GM13976 (cell line): ENCODE measurements at regions not wholly inside any gene's neighbourhood (a gene's known extent, or its start where the extent isn't known, plus 50 kb on each side); places are given as distances from the start of the nearest gene placed in this dataset.

Experiments
- DNase-seq: peaks from one replicate; pipeline ENCODE4 v3.0.0; 2012; ENCODE audit warnings: low spot score
- in situ Hi-C: fragments of 300-500 bp; cut with MboI; formaldehyde crosslinking; loops from one replicate; pipeline ENCODE4 v1.12.0; 2022; ENCODE audit warnings: low sequenced_read_pairs, mixed read lengths, inconsistent platforms; ENCODE audit not compliant: unreplicated experiment
- TF ChIP-seq, protein P1 (sequence below): IDR thresholded peaks from 2 replicates; pipeline ENCODE4 v1.5.1; 2012; ENCODE audit warnings: borderline replicate concordance, mild to moderate bottlenecking; ENCODE audit not compliant: insufficient read depth; ENCODE audit errors: extremely low read depth, missing control alignments, control extremely low read depth

DNA sequence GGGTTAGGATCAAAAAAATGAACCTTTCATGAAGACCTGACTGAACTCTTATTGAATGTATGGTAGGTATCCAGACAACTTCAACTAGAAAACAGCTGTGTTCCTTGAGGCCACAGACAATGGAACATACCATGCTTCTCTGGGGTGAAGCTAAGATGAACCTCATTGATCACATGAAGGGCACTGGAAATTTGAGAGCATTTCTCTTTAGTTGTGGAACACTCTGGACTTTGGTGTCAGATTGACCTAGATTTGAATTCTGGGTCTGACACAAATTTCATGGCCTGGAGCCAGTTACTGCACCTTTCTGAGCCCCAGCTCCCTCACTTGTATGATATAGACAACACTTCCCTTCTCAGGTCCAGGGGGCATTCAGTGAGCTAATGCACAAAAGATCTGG lies 411.2 kb upstream of the ID2 start:
- TF ChIP-seq, protein P1, sequence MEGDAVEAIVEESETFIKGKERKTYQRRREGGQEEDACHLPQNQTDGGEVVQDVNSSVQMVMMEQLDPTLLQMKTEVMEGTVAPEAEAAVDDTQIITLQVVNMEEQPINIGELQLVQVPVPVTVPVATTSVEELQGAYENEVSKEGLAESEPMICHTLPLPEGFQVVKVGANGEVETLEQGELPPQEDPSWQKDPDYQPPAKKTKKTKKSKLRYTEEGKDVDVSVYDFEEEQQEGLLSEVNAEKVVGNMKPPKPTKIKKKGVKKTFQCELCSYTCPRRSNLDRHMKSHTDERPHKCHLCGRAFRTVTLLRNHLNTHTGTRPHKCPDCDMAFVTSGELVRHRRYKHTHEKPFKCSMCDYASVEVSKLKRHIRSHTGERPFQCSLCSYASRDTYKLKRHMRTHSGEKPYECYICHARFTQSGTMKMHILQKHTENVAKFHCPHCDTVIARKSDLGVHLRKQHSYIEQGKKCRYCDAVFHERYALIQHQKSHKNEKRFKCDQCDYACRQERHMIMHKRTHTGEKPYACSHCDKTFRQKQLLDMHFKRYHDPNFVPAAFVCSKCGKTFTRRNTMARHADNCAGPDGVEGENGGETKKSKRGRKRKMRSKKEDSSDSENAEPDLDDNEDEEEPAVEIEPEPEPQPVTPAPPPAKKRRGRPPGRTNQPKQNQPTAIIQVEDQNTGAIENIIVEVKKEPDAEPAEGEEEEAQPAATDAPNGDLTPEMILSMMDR, result no peak
- no peak for DNase-seq
- in situ Hi-C loops, result no loop called here

DNA sequence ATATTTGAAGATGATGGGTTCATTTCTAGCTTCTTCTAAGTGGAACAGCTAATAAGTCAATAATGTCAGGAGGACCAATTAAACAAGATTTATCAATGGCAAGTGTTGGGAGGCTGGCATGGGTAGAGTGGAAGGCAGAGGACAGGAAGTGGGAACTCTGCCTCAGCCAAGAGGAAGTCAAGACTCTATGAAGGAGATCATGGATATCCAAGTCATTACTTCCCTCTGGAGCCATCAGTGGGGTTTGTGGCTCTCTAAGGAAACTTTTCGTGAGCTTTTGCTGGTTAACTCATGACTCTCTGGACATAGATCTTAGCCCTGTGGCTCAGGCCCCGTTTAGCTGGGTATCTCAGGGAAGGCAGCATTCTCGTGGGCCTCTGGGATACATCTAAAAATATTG lies 410.4 kb upstream of the ID2 start:
- TF ChIP-seq, protein P1, result no peak
- no peak for DNase-seq
- in situ Hi-C loops, result no loop called here

DNA sequence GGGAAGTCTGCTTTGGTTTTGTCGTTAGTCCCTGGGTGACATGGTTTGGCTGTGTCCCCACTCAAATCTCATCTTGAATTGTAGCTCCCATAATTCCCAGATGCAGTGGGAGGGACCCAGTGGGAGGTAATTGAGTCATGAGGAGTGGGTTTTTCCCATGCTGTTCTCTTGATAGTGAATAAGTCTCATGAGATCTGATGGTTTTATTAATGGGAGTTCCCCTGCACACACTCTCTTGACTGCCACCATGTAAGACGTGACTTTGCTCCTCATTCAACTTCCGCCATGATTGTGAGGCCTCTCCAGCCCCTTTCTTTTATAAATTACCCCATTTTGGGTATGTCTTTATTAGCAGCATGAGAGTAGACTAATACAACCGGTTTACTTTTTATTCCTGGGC lies 405.8 kb upstream of the ID2 start:
- TF ChIP-seq, protein P1, result no peak
- in situ Hi-C loops, result no loop called here
- no peak for DNase-seq

DNA sequence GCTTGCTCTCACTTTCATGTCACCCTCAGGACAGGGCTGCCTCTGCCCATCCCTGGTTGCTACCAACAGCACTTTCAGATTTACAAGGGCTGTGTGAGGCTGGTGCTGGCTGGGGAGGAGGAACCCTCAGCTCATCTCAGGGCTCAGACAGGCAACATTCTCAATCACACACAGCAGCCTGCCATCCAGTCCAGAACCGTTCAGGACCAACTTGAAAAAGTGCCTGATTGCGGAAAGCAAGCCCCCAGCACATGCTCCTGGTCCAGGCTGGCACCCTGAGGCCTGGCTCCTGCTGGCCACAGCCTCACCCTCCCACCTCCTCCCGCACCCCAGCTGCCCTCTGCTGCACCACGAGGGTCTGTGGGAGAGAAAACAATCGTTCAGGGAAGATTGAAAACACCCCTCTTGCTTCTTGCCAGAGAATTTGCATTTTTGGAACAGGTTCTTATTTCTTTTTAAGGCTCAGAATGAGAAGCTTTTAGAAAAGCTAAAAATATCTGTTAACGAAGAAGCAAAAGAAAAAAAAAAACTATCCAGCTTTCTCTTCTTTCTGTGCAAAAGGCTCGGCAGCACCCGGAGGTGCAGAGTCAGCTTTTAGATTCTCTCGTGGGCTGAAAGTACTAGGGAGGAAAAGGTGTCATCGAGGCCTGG lies 403.8 kb upstream of the ID2 start:
- DNase-seq, result no peak
- in situ Hi-C loops, result no loop called here
- TF ChIP-seq, protein P1, result no peak

DNA sequence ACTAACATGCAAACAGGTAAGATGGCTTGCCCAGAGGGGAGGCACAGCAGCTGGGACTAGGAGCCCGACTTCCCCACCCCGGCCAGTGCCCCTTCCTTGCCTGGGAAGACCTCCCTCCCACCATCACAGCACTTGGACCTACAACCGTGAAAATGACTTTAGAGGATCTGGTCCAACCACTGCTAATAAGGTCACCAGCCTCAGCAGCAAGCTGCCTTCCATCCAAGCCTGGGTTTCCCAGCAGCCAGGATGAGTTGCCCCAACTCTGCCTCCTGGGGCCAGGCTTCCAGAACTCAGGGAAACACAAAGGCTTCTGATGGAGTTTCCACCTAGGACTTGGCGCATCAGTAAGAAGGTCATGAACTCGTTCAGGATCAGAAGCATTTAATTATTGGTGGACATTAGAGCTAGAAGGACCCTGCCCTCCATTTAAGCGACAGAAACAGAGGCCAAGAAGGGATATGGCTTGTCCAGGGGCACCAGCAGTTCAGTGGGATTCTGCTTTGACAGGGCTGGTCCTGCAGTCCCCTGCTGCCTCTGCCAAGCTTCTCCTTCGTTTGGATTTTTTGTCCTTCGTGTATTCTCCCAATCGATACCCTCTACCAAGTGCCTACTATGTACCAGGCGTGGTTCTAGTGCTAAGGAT lies 403.0 kb upstream of the ID2 start:
- TF ChIP-seq, protein P1, result no peak
- DNase-seq, result no peak
- in situ Hi-C loops, result no loop called here

DNA sequence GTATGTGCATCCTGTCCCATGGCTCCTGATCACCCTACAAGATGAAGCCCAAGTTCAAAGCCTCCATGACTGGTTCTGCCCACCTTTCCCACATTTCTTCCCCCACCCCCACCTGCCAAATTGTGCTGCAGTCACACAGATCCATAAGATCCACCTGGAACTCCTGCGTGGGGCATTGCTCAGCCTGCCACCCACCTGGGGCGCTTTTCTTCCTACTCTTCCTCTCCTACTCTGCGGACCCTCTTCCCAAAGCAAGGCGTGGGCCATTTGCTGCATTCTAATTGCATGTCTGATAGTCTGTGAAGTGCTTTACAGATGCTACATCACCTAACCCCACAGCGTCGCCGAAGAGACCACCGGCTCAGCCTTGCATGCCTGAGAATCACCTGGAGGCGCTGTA lies 402.4 kb upstream of the ID2 start:
- TF ChIP-seq, protein P1, result no peak
- DNase-seq, result no peak
- in situ Hi-C loops, result no loop called here

DNA sequence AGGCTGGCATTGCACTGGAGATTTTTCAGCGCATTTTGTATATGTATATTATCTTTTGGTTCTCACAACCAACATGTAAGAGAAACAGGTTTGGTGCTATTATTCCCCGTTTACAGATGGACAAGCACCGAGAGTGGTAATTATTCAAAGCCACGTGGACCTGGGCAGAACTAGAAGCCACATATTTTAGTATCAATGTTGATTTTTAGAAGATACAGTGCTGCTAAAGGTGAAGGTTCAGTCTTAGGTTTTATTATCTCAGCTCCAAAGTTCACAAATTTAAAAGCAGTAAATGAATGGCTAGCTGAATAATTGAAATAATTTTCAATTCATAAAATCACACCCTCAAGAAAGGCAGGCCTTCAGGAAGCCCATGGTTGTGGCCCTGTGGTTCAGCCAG lies 400.6 kb upstream of the ID2 start:
- TF ChIP-seq, protein P1, result no peak
- in situ Hi-C loops, result no loop called here
- no peak for DNase-seq
